Activated CD8-positive, alpha-beta memory T cell treated with anti-CD3 and anti-CD28 coated beads, Interleukin-2, amount 50 U/mL, for 48 hours (primary cell): ENCODE measurements at regions not wholly inside any gene's neighbourhood (a gene's known extent, or its start where the extent isn't known, plus 50 kb on each side); places are given as distances from the start of the nearest gene placed in this dataset.
A peak's percentile ranks its signal among the peaks of the same experiment; 100 is the strongest.
"Not testable (repeated sequence)": the region's sequence is repeated elsewhere in the genome, so short reads cannot be mapped to it uniquely, and the experiment has no call there.

Experiments
- DNase-seq: peaks from one replicate; pipeline ENCODE4 v3.0.0-alpha.2; 2020

DNA sequence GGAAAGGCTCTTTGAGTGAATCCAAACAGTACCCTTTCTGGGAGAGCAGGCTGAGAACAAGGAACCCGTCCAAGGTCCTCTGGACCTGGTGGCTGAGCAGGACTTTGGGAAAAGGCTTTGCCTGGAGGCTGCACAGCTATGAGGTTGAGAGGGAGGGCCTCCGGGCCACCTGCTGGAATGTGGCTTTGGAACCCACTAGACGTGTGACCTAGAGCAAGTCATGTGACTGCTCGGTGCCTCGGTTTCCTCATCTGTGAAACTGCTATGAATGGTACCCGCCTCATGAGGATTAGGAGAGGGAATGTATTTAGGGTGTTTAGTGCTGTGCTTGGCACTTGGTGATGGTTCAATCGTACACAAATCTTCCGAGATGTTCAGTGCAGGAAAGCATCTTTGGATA lies 50.4 kb downstream of the HAPSTR1 start:
- DNase-seq = no peak

DNA sequence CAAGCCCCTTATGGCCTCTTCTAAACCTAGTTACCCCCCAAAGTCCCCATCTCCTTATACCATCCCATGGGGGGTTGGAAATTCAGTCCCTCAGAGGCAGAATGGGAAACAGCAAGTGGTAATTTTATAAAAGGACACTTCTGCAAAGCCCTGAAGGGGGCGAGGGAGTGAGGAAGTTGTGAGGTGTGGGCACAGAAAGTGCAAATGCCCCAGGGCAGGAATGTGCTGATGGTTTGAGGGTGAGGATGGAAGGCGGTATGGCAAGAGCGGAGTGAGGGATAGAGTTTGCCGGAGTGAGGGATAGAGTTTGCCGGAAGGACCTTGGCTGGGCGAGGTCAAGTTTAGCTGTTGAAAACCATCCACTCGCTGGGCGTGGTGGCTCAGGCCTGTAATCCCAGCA lies 52.7 kb downstream of the HAPSTR1 start:
- DNase-seq = no peak

DNA sequence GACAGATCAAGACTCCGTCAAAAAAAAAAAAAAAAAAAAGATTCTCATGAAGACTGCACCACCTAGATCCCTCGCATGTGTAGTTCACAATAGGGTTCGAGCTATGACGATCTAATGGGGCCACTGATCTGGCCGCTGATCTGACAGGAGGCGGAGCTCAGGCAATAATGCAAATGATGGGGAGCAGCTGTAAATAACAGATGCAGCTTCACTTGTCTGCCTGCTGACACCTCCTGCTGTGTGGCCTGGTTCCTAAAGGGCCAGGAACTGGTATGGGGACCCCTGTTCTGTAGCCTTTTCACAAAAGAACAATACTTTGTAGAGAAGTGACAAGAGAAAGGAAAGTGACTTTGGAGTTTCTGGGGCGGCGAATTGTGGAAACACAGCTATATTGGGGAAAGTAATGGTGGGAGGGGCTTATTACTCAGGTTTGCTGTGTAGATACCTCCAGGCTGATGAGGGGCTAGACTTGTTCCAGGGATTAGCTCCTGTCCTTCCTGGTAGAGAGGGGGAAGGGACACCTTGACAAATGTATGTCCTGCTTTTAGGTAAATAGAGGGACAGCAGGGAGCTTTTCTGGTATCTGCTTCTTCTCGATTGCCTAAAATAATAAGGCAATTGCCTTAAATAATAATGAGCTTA lies 57.1 kb downstream of the HAPSTR1 start:
- DNase-seq = no peak

DNA sequence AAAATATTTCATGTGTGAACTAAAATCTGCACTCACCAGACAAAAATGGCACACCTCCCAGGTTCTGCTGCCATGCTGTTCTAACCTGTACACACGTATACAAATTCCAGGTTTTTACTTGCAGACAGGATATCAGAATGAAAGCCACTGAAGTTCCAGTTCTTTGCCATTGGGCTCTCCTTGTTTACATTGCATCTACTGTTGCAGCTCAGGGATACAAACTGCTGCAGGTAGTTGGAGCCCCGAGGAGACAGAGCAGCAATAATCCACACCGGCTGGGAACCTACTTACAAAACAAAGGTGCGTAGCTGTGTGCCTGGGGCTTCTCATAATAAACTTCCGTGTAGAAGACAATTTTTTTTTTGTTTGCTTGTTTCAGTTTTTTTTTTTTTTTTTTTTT lies 59.6 kb downstream of the HAPSTR1 start:
- no peak for DNase-seq

DNA sequence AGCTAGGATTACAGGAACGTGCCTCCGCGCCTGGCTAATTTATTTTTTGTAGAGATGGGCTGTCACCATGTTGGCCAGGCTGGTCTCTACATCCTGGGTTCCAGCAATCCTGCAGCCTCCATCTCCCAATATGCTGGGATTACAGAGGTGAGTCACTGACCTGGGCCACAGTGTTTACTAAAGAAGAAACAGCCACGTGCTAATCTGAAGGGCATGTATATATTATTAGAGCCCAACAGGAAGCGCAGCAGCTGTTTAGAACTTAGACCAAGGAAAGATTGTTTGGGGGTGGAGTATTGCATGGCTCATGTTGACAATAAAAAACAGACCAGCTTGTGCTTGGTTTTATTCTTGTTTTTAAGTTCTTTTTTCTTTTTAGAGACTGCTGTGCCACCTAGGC lies 60.2 kb downstream of the HAPSTR1 start:
- DNase-seq = no peak

DNA sequence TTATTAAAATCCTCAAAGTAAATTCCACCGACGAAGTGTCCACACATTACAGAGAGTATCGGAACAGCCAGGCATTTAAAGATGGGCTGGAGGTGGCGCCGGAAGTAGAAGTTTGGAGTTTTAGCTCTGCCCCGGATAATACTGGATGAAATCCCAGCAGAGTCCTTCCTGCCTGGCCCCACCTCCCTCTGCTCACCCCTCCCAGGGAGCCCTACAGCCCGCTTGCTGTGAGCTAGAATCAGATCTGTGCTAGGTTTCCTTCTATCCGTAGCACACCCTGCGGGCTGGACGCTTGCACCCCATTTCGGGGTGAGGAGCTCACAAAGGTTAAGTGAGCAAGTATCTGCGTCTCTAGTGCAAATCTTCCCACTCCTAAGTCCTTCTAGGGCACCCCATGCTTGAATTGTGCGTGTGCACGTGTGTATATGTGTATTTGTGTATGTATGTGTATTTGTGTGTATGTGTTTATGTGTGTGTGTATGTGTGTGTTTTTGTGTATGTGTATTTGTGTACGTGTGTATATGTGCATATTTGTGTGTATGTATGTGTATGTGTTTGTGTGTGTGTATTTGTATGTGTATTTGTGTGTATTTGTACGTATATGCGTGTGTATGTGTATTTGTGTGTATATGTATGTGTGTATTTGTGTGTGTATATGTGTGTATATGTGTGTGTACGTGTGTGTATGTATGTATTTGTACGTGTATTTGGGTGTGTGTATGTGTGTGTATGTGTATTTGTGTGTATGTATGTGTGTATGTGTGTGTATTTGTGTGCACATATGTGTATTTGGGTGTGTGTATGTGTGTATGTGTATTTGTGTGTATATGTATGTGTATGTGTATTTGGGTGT lies 61.4 kb downstream of the HAPSTR1 start:
- no peak for DNase-seq

DNA sequence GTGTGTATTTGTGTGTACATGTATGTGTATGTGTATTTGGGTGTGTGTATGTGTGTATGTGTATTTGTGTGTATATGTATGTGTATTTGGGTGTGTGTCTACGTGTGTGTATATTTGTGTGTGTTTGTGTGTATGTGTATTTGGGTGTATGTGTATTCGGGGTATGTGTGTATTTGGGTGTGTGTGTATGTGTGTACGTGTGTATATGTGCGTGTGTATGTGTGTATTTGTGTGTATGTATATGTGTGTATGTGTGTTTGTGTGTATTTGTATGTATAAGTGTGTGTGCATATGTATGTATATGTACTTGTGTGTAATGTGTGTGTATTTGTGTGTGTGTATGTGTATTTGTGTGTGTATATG lies 62.0 kb downstream of the HAPSTR1 start:
- DNase-seq = no peak

DNA sequence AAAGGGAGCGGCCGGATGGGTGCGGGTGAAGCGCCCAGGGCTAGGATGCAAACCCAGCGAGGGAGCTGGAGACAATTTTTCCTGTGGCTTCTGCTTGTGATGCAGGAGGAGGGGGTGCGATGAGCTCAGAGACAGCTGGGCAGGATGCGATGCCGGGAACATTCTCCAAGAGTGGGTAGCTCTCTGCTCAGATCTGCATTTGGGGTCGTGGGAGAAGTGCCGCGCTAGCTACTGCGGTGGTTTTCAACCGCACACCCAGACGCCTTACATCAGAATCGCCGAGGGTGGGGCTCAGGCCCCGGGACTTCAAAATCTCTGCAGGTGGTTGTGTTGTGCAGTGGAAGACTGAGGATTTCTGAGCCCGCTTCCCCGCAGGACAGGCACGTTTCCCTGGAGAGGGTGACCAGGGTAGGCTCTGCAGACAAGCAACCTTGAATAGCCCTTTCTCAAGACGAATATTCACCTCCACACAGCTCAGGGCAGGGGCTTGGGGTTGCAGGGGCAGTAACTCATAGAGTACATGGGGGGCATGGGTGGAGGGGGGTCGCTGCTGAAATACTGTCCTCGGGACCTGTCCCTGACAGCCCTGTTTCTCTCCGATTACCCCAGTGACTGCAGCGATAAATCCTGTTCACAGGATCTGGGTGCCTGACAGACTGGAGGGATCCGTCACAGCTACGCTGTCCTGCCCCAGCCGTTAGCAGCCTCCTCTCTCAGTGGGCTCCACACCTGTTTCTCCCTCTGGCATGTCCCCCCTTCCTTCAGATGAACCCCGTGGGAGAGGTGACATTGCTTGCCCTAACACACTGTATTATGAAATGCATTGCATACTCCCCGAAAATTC lies 63.3 kb downstream of the HAPSTR1 start:
- no peak for DNase-seq

DNA sequence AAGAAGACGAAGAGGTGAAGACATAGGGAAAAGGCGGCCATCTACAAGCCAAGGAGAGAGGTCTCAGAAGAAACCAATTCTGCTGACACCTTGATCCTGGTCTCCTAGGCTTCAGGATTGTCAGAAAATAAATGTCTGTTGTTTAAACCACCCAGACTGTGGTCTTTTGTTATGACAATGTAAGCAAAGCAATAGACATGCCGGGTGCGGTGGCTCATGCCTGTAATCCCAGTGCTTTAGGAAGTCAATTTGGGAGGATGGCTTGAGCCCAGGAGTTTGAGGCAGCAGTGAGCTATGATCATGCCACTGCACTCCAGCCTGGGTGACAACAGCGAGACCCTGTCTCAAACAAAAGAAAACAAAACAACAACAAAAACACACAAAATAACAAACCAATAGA lies 64.4 kb downstream of the HAPSTR1 start:
- DNase-seq = no peak

DNA sequence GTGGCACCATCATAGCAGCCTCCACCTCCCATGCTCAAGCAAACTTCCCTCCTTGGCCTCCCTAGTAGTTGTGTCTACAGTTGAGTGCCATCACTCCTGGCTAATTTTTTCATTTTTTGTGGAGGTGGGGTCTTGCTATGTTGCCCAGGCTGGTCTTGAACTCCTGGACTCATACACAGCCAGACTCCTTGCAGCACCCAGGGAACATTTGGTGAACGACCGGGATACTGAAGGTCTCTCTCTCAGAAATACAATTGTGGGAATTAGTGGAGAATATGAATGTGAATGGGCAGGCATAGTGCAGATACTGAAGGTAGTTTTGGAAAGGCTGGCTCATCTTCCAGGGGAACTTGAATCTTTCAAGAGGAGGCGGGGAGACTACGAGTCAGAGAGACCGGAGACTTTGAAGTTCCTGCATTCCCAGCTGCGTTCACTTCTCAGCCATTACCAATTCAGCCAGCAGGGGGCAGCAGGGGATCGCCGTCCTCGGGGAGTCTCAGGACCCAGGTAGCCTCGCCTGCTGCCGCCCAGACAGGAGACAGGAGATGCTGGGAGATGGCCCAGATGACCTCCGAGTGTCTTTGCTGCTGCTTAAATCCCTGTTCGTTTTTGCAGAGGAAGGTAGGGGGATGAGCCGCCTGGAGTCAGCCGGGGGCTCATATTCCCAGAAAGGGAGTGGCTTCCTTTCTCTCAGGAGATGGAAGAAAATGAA lies 68.6 kb downstream of the HAPSTR1 start:
- DNase-seq = peak; percentile 69

DNA sequence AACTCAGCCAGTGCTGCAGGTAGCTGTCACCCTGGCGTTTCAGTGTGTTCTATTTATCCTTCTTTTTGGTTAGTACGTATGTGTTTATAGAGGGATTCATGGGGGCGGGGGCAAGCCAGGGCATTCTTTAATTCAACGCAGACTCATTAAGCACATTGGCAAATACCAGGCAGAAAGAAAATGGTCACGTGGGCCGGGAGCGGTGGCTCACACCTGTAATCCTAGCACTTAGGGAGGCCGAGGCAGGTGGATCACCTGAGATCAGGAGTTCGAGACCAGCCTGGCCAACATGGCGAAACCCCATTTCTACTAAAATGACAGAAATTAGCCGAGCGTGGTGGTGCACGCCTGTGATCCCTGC lies 69.1 kb downstream of the HAPSTR1 start:
- DNase-seq = no peak

DNA sequence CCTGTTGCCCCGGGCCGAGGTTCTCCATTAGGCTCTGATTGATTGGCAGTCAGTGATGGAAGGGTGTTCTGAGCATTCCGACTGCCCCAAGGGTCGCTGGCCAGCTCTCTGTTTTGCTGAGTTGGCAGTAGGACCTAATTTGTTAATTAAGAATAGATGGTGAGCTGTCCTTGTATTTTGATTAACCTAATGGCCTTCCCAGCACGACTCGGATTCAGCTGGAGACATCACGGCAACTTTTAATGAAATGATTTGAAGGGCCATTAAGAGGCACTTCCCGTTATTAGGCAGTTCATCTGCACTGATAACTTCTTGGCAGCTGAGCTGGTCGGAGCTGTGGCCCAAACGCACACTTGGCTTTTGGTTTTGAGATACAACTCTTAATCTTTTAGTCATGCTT lies 74.2 kb downstream of the HAPSTR1 start:
- no peak for DNase-seq

DNA sequence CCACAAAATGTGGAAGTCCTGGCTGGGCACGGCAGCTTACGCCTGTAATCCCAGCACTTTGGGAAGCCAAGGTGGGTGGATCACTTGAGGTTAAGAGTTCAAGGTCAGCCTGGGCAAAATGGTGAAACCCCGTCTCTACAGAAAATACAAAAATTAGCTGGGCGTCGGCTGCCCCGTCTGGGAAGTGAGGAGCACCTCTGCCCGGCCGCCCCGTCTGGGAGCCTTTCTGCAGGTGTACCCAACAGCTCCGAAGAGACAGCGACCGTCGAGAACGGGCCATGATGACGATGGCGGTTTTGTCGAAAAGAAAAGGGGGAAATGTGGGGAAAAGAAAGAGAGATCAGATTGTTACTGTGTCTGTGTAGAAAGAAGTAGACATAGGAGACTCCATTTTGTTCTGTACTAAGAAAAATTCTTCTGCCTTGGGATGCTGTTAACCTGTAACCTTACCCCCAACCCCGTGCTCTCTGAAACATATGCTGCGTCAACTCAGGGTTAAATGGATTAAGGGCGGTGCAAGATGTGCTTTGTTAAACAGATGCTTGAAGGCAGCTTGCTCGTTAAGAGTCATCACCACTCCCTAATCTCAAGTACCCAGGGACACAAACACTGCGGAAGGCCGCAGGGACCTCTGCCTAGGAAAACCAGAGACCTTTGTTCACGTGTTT lies 75.0 kb downstream of the HAPSTR1 start:
- DNase-seq = not testable (repeated sequence)

DNA sequence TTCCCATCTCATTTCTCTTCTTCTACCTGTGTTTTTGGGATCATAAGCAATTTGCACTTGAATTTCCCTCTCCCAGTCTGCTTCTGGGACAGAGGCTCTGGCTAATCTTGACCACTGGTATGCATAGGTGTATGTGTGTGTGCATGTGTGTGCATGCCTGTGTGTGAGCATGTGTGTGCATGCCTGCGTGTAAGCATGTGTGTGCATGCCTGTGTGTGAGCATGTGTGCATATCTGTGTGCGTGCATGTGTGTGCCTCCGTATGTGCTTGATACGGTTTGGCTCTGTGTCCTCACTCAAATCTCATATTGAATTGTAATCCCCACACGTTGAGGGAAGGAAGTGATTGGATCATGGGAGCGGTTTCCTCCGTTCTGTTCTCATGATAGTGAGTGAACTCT lies 77.7 kb downstream of the HAPSTR1 start:
- DNase-seq = no peak

DNA sequence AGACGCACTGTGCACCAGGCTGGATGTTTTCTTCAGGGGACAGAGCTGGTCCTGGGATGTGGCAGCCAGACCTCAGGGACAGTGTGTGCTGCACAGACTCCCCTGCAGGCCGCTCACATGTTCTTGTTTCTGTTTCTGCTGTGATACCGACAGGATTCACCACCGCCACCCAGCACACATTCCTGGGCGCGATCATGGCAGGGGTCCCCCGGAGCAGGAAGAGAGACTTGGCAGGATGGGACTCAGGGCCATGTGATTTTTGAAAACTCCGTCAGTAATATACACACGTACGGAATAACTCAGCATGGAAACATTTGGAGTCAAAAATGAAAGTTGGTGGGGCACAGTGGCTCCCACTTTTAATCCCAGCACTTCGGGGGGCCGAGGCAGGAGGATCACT lies 79.0 kb downstream of the HAPSTR1 start:
- no peak for DNase-seq

DNA sequence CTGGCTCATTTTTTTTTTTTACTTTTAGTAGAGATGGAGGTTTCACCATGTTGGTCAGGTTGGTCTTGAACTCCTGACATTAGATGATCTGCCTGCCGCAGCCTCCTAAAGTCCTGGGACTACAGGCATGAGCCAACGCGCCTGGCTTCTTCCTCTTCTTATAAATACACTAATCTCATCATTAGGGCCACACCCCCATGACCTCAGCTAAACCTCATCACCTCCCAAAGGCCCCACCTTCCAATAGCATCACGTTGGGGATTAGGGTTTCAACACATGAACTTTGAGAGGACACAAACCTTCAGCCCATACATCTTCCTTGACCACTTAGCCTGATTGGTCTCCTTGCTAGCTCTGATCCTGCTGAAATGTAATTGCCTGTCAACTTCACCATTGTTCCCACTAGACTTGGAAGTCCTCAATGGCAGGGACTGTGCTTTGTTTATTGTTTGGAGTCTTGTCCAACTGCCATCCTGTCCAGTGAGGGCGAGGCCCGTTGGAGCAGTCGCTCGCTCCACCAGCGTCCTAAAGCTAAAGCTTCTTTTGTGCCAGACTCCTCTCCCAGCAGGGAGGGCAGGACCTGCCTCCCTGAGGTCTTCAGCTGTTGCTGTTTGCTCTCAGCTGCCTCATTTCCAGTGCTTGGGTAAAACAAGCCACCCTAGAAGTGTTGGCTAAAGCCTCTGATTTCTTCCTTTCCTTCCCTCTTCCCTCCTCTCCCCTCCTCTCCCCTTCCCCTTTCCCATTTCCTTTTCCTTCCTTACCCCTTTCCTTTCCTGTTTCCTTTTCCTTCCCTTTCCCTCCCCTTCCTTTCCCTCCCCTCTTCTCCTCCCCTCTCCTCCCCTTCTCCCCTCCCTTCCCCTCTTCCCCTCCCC lies 85.3 kb downstream of the HAPSTR1 start:
- DNase-seq = no peak

DNA sequence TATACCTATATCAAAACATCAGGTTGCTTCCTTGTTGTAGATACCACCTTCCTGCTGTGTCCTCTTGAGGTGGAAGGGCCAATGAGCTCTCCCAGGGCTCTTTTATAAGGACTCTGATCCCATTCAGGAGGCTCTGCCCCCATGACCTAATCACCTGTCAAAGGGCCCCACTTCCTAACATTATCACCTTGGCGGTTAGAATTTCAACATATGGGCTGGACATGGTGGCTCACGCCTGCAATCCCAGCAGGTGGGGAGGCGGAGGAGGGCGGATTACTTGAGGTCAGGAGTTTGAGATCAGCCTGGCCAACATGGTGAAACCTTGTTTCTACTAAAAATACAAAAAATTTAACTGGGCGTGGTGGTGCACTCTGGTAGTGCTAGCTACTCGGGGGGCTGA lies 86.4 kb downstream of the HAPSTR1 start:
- no peak for DNase-seq

DNA sequence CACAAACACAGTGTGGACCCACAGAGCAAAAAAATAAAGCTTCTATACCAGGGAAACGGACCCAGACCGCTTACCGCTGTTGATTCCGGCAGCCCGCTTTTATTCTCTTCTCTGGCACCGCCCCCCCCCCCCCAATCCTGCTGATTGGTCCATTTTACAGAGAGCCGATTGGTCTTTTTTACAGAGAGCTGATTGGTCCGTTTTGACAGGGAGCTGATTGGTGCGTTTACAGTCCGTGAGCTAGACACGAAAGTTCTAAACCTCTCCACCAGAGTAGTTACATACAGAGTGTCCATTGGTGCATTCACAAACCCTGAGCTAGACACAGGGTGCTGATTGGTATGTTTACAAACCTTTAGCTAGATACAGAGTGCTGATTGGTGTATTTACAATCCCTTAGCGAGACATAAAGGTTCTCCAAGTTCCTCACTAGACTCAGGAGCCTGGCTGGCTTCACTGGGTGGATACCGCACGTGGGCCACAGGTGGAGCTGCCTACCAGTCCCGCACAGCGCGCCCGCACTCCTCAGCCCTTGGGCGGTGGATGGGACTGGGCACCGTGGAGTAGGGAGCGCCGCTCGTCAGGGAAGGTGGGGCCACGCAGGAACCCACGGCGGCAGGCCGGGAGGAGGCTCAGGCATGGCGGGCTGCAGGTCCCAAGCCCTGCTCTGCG lies 92.4 kb downstream of the HAPSTR1 start:
- no peak for DNase-seq

DNA sequence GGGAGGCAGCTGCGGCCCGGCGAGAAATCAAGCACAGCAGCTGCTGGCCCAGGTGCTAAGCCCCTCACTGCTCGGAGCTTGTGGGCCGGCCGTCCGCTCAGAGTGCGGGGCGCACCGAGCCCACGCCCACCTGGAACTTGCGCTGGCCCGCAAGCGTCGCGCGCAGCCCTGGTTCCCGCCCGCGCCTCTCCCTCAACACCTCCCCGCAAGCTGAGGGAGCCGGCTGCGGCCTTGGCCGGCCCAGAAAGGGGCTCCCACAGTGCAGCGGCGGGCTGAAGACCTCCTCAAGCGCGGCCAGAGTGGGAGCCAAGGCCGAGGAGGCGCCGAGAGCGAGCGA lies 92.9 kb downstream of the HAPSTR1 start:
- no peak for DNase-seq

DNA sequence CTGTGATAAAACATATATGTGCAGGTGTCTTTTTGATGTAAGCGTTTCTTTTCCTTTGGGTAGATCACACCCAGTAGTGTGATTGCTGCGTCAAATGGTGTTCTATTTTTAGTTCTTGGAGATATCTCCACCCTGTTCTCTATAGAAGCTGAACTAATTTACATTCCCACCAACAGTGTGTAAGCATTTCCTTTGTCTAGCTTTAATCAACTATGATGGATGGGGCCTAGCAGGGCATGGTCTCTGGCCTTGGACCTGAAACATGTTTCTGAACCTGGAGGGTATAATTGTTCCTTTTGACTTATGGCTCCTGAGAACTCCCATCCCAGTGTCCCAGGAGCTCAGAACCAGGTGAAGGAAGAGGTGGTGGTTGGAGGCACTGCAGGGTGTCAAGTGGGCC lies 93.9 kb downstream of the HAPSTR1 start:
- DNase-seq = no peak

DNA sequence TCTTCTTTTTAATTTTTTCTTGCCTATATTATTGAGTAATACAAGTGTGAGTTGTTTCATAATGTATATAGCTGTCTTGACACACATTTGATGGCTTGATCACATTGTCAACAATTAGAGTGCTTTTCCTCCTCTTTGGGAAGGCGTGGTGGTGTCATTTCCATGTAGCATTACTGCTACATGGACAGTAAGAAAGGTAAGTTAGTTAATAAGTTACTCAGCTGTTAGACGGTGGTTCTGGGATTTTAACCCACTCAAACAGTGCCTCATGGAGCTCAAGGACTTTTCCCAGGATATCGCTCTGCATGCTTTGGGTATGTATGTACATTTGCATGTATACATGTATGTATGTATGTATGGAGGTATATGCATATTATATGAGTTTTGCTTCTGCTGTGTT lies 94.6 kb downstream of the HAPSTR1 start:
- no peak for DNase-seq
